Gastrocnemius medialis (tissue), 4 donors: ENCODE measurements at regions not wholly inside any gene's neighbourhood (a gene's known extent, or its start where the extent isn't known, plus 50 kb on each side); places are given as distances from the start of the nearest gene placed in this dataset.

Experiments used
- POLR2A ChIP-seq, 2 donors: fragments of 450-650 bp; IDR thresholded peaks; one replicate each; pipeline ENCODE4 v1.6.1; 2017; ENCODE audit warnings: antibody characterized with exemption in 2 of 2, mild to moderate bottlenecking in 2 of 2, moderate library complexity in 2 of 2
- TF ChIP-seq, protein P1 (sequence below), 5 experiments: fragments of 450-650 bp in 3 of 5; fragments of 200-600 bp in 2 of 5; sonication (generic) in 2 of 5; IDR thresholded peaks in 4 of 5; conservative IDR thresholded peaks in 1 of 5; 1 replicate in 4 of 5; 2 replicates in 1 of 5; pipeline ENCODE4 v1.5.1; 2016 to 2019; ENCODE audit warnings: antibody characterized with exemption in 5 of 5, mild to moderate bottlenecking in 3 of 5, moderate library complexity in 3 of 5

DNA sequence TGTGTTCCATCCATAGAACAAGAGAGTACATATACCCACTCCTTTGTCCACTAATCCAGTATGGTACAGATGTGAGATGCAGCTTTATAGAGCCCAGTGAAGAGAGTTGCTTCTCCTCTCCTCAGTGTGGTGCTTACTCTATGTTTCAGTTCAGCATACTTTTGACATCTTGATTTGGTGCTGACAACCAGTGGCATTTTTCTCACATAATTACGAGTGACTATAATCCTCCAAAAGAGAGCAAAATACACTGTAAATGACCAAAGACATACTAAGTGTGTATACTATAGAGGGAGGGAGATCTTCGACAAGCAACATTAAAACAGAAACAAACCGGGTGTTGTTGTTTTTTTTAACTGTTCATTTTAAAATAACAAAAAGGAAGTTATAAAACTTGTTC is 191.5 kb downstream of the KLHL28 start:
- no peak for TF ChIP-seq POLR2A (IDR thresholded peaks at IDR 0.05)
- TF ChIP-seq, protein P1, sequence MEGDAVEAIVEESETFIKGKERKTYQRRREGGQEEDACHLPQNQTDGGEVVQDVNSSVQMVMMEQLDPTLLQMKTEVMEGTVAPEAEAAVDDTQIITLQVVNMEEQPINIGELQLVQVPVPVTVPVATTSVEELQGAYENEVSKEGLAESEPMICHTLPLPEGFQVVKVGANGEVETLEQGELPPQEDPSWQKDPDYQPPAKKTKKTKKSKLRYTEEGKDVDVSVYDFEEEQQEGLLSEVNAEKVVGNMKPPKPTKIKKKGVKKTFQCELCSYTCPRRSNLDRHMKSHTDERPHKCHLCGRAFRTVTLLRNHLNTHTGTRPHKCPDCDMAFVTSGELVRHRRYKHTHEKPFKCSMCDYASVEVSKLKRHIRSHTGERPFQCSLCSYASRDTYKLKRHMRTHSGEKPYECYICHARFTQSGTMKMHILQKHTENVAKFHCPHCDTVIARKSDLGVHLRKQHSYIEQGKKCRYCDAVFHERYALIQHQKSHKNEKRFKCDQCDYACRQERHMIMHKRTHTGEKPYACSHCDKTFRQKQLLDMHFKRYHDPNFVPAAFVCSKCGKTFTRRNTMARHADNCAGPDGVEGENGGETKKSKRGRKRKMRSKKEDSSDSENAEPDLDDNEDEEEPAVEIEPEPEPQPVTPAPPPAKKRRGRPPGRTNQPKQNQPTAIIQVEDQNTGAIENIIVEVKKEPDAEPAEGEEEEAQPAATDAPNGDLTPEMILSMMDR (IDR thresholded peaks at IDR 0.05 in 4 of 5, conservative IDR thresholded peaks at IDR 0.05 in 1 of 5), result no peak
